ENCODE measurements at regions not wholly inside any gene's neighbourhood (a gene's known extent, or its start where the extent isn't known, plus 50 kb on each side); places are given as distances from the start of the nearest gene placed in this dataset.

- TF ChIP-seq TAF1 (IDR thresholded peaks at IDR 0.05; ENCODE audit: low read depth) (no peak), EP300 (IDR thresholded peaks at IDR 0.05; ENCODE audit: borderline replicate concordance) (no peak)
Measured at GRCh38 chr16:9251026-9251425, 159.6 kb downstream of the HAPSTR1 start.

All from Ishikawa (cell line).